ENCODE measurements at regions not wholly inside any gene's neighbourhood (a gene's known extent, or its start where the extent isn't known, plus 50 kb on each side); places are given as distances from the start of the nearest gene placed in this dataset.

GRCh38 chr11:41982276-41982675 lies 522.8 kb upstream of the LRRC4C start:
- DNase-seq: no peak

- no peak for DNase-seq
Observed at GRCh38 chr11:41982975-41983374, 523.5 kb upstream of the LRRC4C start.

- no peak for DNase-seq
Observed at GRCh38 chr11:41983475-41983874, 524.0 kb upstream of the LRRC4C start.

GRCh38 chr11:41984023-41984422 lies 524.6 kb upstream of the LRRC4C start:
- no peak for DNase-seq

GRCh38 chr11:41985799-41986198 lies 526.3 kb upstream of the LRRC4C start:
- DNase-seq: no peak

GRCh38 chr11:41988951-41989572 lies 529.6 kb upstream of the LRRC4C start:
- DNase-seq: no peak

- DNase-seq: no peak
Observed at GRCh38 chr11:41989823-41990380, 530.5 kb upstream of the LRRC4C start.

GRCh38 chr11:41996533-41996932 lies 537.1 kb upstream of the LRRC4C start:
- no peak for DNase-seq

GRCh38 chr11:41997844-41998401 lies 538.5 kb upstream of the LRRC4C start:
- no peak for DNase-seq

GRCh38 chr11:41999066-41999465 lies 539.6 kb upstream of the LRRC4C start:
- DNase-seq: no peak

GRCh38 chr11:42003801-42004200 lies 544.3 kb upstream of the LRRC4C start:
- DNase-seq: no peak

GRCh38 chr11:42006766-42007165 lies 547.3 kb upstream of the LRRC4C start:
- DNase-seq: no peak

GRCh38 chr11:42012271-42012670 lies 552.8 kb upstream of the LRRC4C start:
- DNase-seq: no peak

- DNase-seq: peak; percentile 27
Observed at GRCh38 chr11:42013656-42014201, 554.3 kb upstream of the LRRC4C start.

- no peak for DNase-seq
Observed at GRCh38 chr11:42021911-42022310, 562.5 kb upstream of the LRRC4C start.

GRCh38 chr11:42023267-42023666 lies 563.8 kb upstream of the LRRC4C start:
- no peak for DNase-seq

- DNase-seq: no peak
Observed at GRCh38 chr11:42025121-42025803, 565.8 kb upstream of the LRRC4C start.

GRCh38 chr11:42034826-42035225 lies 575.4 kb upstream of the LRRC4C start:
- no peak for DNase-seq

GRCh38 chr11:42036201-42036600 lies 576.7 kb upstream of the LRRC4C start:
- DNase-seq: no peak

GRCh38 chr11:42043312-42043711 lies 583.9 kb upstream of the LRRC4C start:
- DNase-seq: no peak

- DNase-seq: no peak
Observed at GRCh38 chr11:42047637-42048555, 588.4 kb upstream of the LRRC4C start.

- no peak for DNase-seq
Observed at GRCh38 chr11:42049186-42049585, 589.7 kb upstream of the LRRC4C start.

- no peak for DNase-seq
Observed at GRCh38 chr11:42049650-42050049, 590.2 kb upstream of the LRRC4C start.
